H9 (cell line): ENCODE measurements at regions not wholly inside any gene's neighbourhood (a gene's known extent, or its start where the extent isn't known, plus 50 kb on each side); places are given as distances from the start of the nearest gene placed in this dataset.

Experiments used
- DNase-seq: peaks from one replicate; pipeline ENCODE4 v3.0.0-alpha.2; 2017
- H2AFZ ChIP-seq: one replicate; pipeline ENCODE4 v1.6.1; 2013; ENCODE audit warnings: mild to moderate bottlenecking, low read length, control low read depth, moderate library complexity
- H2AK5ac ChIP-seq: 2 replicates; pipeline ENCODE4 v1.6.1; 2013; ENCODE audit warnings: low read length, control low read depth, mixed read lengths; ENCODE audit not compliant: insufficient read length
- H2BK120ac ChIP-seq: one replicate; pipeline ENCODE4 v1.6.1; 2013; ENCODE audit warnings: low read depth, mild to moderate bottlenecking, low read length, control low read depth, inconsistent platforms; ENCODE audit not compliant: poor library complexity, severe bottlenecking
- H2BK12ac ChIP-seq: 2 replicates; pipeline ENCODE4 v1.6.1; 2013; ENCODE audit warnings: low read length, control low read depth, mixed read lengths, low read depth; ENCODE audit not compliant: insufficient read length
- H2BK15ac ChIP-seq: 2 replicates; pipeline ENCODE4 v1.6.1; 2013; ENCODE audit warnings: low read depth, low read length, control low read depth
- H2BK20ac ChIP-seq: one replicate; pipeline ENCODE4 v1.6.1; 2013; ENCODE audit warnings: low read depth, mild to moderate bottlenecking, low read length, control low read depth, inconsistent platforms; ENCODE audit not compliant: poor library complexity, severe bottlenecking
- H2BK5ac ChIP-seq: 2 replicates; pipeline ENCODE4 v1.6.1; 2013; ENCODE audit warnings: low read length, control low read depth, mixed read lengths; ENCODE audit not compliant: insufficient read length
- H3K14ac ChIP-seq: 2 replicates; pipeline ENCODE4 v1.6.1; 2013; ENCODE audit warnings: low read length, control low read depth; ENCODE audit not compliant: insufficient read depth
- H3K18ac ChIP-seq: 2 replicates; pipeline ENCODE4 v1.6.1; 2013; ENCODE audit warnings: low read depth, mild to moderate bottlenecking, mixed read lengths, low read length, control low read depth; ENCODE audit not compliant: insufficient read length
- H3K23ac ChIP-seq: 2 replicates; pipeline ENCODE4 v1.6.1; 2013; ENCODE audit warnings: low read length, control low read depth, mixed read lengths, low read depth; ENCODE audit not compliant: insufficient read length
- H3K23me2 ChIP-seq: 2 replicates; pipeline ENCODE4 v1.6.1; 2013; ENCODE audit warnings: low read depth, mild to moderate bottlenecking, mixed read lengths, low read length, control low read depth; ENCODE audit not compliant: insufficient read length, poor library complexity, severe bottlenecking
- H3K27ac ChIP-seq: 2 replicates; pipeline ENCODE4 v1.5.1; 2013; ENCODE audit warnings: low read length, control low read depth, mixed read lengths, low read depth; ENCODE audit not compliant: insufficient read length
- H3K27me3 ChIP-seq: 2 replicates; pipeline ENCODE4 v1.6.1; 2013; ENCODE audit warnings: low read length, control low read depth, inconsistent platforms; ENCODE audit not compliant: insufficient read depth
- H3K4ac ChIP-seq: 2 replicates; pipeline ENCODE4 v1.6.1; 2013; ENCODE audit warnings: low read depth, mild to moderate bottlenecking, control low read depth, inconsistent platforms, low read length, moderate library complexity
- H3K4me1 ChIP-seq: 2 replicates; pipeline ENCODE4 v1.6.1; 2013; ENCODE audit warnings: low read length, control low read depth, inconsistent platforms; ENCODE audit not compliant: insufficient read depth
- H3K4me2 ChIP-seq: 2 replicates; pipeline ENCODE4 v1.6.1; 2013; ENCODE audit warnings: low read length, control low read depth, mixed read lengths; ENCODE audit not compliant: insufficient read length, insufficient read depth
- H3K56ac ChIP-seq: 2 replicates; pipeline ENCODE4 v1.6.1; 2013; ENCODE audit warnings: low read depth, mild to moderate bottlenecking, mixed read lengths, low read length, control low read depth; ENCODE audit not compliant: insufficient read length
- H3K79me1 ChIP-seq: 2 replicates; pipeline ENCODE4 v1.6.1; 2013; ENCODE audit warnings: low read depth, mild to moderate bottlenecking, moderate library complexity, low read length, control low read depth, inconsistent platforms; ENCODE audit not compliant: insufficient read depth, poor library complexity, severe bottlenecking
- H3K79me2 ChIP-seq: 2 replicates; pipeline ENCODE4 v1.6.1; 2013; ENCODE audit warnings: low read length, control low read depth, inconsistent platforms; ENCODE audit not compliant: insufficient read depth
- H3K9ac ChIP-seq: 2 replicates; pipeline ENCODE4 v1.6.1; 2013; ENCODE audit warnings: low read length, control low read depth, mixed read lengths; ENCODE audit not compliant: insufficient read length; ENCODE audit errors: extremely low read depth
- H3K9me3 ChIP-seq: one replicate; pipeline ENCODE4 v1.6.1; 2013; ENCODE audit warnings: low read depth, low read length, inconsistent platforms; ENCODE audit not compliant: control insufficient read depth
- H3T11ph ChIP-seq: one replicate; pipeline ENCODE4 v1.6.1; 2013; ENCODE audit warnings: mild to moderate bottlenecking, low read length, control low read depth, inconsistent platforms
- H4K20me1 ChIP-seq: one replicate; pipeline ENCODE4 v1.6.1; 2013; ENCODE audit not compliant: control insufficient read depth, insufficient read length, insufficient read depth
- H4K5ac ChIP-seq: 2 replicates; pipeline ENCODE4 v1.6.1; 2013; ENCODE audit warnings: low read depth, mild to moderate bottlenecking, mixed read lengths, low read length, control low read depth; ENCODE audit not compliant: insufficient read length
- H4K8ac ChIP-seq: replicated peaks from 2 replicates; pipeline ENCODE4 v1.6.1; 2013; ENCODE audit warnings: low read length, control low read depth, mixed read lengths, low read depth; ENCODE audit not compliant: insufficient read length
- H4K91ac ChIP-seq: 2 replicates; pipeline ENCODE4 v1.6.1; 2013; ENCODE audit warnings: low read depth, mild to moderate bottlenecking, moderate library complexity, mixed read lengths, low read length, control low read depth; ENCODE audit not compliant: insufficient read length
- H3K27ac Mint-ChIP-seq, 3 experiments: 2 replicates in 2 of 3; 3 replicates in 1 of 3; pipeline ENCODE4 v1.8.0; 2020 to 2021; ENCODE audit warnings: mixed read lengths in 3 of 3, mild to moderate bottlenecking in 1 of 3, moderate library complexity in 1 of 3
- H3K27me3 Mint-ChIP-seq: 2 replicates; pipeline ENCODE4 v1.8.0; 2021; ENCODE audit warnings: low read depth, mild to moderate bottlenecking, moderate library complexity, mixed read lengths
- H3K36me3 Mint-ChIP-seq, 3 experiments: 2 replicates in 2 of 3; 3 replicates in 1 of 3; pipeline ENCODE4 v1.8.0; 2020 to 2021; ENCODE audit warnings: low read depth in 3 of 3, mixed read lengths in 3 of 3; ENCODE audit not compliant: insufficient read depth in 1 of 3
- H3K4me1 Mint-ChIP-seq, 2 experiments: 2 replicates each; pipeline ENCODE4 v1.8.0; 2020; ENCODE audit warnings: mixed read lengths in 2 of 2
- H3K4me3 Mint-ChIP-seq, 2 experiments: 2 replicates in 1 of 2; 3 replicates in 1 of 2; pipeline ENCODE4 v1.8.0; 2020 to 2021; ENCODE audit warnings: mild to moderate bottlenecking in 2 of 2, mixed read lengths in 2 of 2, moderate library complexity in 1 of 2
- H3K9me3 Mint-ChIP-seq, 2 experiments: 2 replicates in 1 of 2; 3 replicates in 1 of 2; pipeline ENCODE4 v1.8.0; 2020; ENCODE audit warnings: mild to moderate bottlenecking in 2 of 2, mixed read lengths in 2 of 2, moderate library complexity in 1 of 2
- WGBS: extraction: QIAGEN DNeasy Blood & Tissue Kit; methylation state at CpG from one replicate; pipeline ENCODE4 v1.1.7; 2013; ENCODE audit warnings: missing lambda C conversion rate, low lambda C conversion rate, mixed read lengths; ENCODE audit not compliant: insufficient read length; ENCODE audit errors: extremely low coverage; 5-methylcytosine and 5-hydroxymethylcytosine counted together
- TF ChIP-seq, protein P1 (sequence below): fragments of 200-600 bp; sonication (generic); conservative IDR thresholded peaks from 3 replicates; pipeline ENCODE4 v1.8.0; 2021; ENCODE audit warnings: antibody characterized with exemption, mild to moderate bottlenecking

DNA sequence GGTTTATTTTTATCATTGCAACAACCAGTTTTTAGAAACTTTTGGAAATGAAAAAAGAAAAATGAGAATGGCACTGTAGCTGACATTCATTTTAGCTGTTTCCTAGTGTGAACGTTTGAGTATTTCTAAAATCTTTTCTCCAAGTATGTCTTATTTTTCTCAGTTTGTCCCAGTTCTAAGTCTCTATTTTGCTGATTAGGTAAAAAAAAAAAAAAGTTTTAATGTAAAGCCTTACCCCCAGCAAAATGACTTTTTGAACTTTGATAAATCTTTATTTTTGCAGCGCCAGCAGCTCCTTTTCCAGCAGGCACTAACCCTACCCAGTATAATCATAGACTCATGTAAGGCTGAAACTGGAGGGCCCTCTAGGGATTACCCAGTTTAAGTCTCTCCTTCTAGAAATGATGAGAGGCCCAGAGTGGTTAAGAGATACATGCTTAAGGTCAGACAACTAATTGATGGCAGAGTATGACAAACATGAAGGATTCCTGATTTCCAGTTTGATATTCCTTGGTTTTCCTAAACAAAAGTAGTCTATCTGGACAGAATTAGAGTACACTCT, 84.3 kb upstream of the SLC4A4 start:
- H4K5ac ChIP-seq: no peak overlapping the region
- no peak overlapping the region for H3K23ac ChIP-seq
- no peak overlapping the region for H3T11ph ChIP-seq
- no peak overlapping the region for H2BK120ac ChIP-seq
- TF ChIP-seq, protein P1, sequence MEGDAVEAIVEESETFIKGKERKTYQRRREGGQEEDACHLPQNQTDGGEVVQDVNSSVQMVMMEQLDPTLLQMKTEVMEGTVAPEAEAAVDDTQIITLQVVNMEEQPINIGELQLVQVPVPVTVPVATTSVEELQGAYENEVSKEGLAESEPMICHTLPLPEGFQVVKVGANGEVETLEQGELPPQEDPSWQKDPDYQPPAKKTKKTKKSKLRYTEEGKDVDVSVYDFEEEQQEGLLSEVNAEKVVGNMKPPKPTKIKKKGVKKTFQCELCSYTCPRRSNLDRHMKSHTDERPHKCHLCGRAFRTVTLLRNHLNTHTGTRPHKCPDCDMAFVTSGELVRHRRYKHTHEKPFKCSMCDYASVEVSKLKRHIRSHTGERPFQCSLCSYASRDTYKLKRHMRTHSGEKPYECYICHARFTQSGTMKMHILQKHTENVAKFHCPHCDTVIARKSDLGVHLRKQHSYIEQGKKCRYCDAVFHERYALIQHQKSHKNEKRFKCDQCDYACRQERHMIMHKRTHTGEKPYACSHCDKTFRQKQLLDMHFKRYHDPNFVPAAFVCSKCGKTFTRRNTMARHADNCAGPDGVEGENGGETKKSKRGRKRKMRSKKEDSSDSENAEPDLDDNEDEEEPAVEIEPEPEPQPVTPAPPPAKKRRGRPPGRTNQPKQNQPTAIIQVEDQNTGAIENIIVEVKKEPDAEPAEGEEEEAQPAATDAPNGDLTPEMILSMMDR: no peak
- no peak overlapping the region for H3K14ac ChIP-seq
- no peak overlapping the region for H2BK5ac ChIP-seq
- no peak overlapping the region for H2AK5ac ChIP-seq
- no peak overlapping the region for H3K56ac ChIP-seq
- no peak overlapping the region for H3K4ac ChIP-seq
- no CpG with 5 or more reads among the region's 2 CpGs for WGBS
- no peak for DNase-seq
- H4K20me1 ChIP-seq: no peaks in the 10 kb centered on the region
- H3K4me1 ChIP-seq: no peaks in the 10 kb centered on the region; the same call in 1 of the 2 replicates
- no peak overlapping the region for H3K18ac ChIP-seq
- H3K27ac Mint-ChIP-seq: no peak overlapping the region
- H3K4me2 ChIP-seq: no peak overlapping the region
- no peaks in the 10 kb centered on the region for H3K36me3 Mint-ChIP-seq
- H3K9ac ChIP-seq: no peak overlapping the region
- H4K91ac ChIP-seq: no peak overlapping the region
- no peak overlapping the region for H3K27ac ChIP-seq
- H2AFZ ChIP-seq: no peak overlapping the region
- no peaks in the 10 kb centered on the region for H3K4me1 Mint-ChIP-seq
- no peaks in the 10 kb centered on the region for H3K27me3 ChIP-seq
- no peak overlapping the region for H4K8ac ChIP-seq
- H3K79me2 ChIP-seq: no peaks in the 10 kb centered on the region
- H3K79me1 ChIP-seq: no peaks in the 10 kb centered on the region
- H3K4me3 Mint-ChIP-seq: no peak overlapping the region
- no peak overlapping the region for H2BK15ac ChIP-seq
- H3K9me3 ChIP-seq: no peaks in the 10 kb centered on the region
- H3K9me3 Mint-ChIP-seq: no peaks in the 10 kb centered on the region
- H2BK12ac ChIP-seq: no peak overlapping the region
- H3K23me2 ChIP-seq: no peaks in the 10 kb centered on the region
- no peak overlapping the region for H2BK20ac ChIP-seq
- peaks cover 2% of the 10 kb centered on the region; the same call in 1 of the 2 replicates for H3K27me3 Mint-ChIP-seq
